Urothelium cell line (cell line): ENCODE measurements at regions not wholly inside any gene's neighbourhood (a gene's known extent, or its start where the extent isn't known, plus 50 kb on each side); places are given as distances from the start of the nearest gene placed in this dataset.
"Not testable (repeated sequence)": the region's sequence is repeated elsewhere in the genome, so short reads cannot be mapped to it uniquely, and the experiment has no call there.

ENCODE experiments used
- DNase-seq: peaks from one replicate; pipeline ENCODE4 v3.0.0; 2011; ENCODE audit warnings: low spot score, mixed read lengths
- FAIRE-seq: peaks from 2 replicates; lab custom pipeline; 2011; peaks lifted over from hg19 to GRCh38; lab: Jason Lieb, UNC

DNA sequence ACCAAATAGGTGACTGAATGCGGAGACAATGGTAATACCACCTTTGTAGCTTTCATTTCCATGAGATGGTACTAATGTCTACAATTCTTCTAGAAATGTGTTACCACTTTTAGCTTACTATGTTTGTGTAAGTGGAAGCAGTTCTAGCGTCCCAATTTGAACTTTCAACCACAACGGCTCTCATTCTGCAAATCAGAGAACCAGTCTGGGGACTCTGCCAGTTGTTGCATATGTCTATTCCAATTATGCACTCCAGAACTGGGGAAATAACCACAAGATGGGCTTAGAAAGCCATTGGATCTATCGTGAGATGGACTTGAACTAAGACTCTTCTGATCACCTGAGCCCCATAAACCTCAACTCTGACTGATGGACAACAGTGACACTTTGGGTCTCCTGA, 862.3 kb downstream of the SLITRK1 start:
- DNase-seq = no peak
- FAIRE-seq = no peak

DNA sequence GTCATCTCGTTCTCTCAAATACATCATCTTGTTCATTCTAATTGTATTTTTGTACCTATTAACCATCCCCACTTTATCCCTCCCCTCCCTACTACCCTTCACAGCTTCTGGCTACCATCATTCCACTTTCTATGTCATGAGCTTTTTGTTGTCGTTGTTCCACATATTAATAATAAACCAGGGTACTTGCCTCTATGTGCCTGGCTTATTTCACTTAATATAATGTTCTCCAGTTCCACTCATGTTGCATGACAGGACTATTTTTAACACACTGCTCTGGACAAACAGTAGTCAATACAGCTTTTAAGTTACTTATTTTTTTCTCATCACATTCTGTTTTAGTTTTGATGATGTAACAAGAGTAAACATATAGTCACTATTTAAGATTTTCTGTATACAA, 872.3 kb downstream of the SLITRK1 start:
- FAIRE-seq = no peak

DNA sequence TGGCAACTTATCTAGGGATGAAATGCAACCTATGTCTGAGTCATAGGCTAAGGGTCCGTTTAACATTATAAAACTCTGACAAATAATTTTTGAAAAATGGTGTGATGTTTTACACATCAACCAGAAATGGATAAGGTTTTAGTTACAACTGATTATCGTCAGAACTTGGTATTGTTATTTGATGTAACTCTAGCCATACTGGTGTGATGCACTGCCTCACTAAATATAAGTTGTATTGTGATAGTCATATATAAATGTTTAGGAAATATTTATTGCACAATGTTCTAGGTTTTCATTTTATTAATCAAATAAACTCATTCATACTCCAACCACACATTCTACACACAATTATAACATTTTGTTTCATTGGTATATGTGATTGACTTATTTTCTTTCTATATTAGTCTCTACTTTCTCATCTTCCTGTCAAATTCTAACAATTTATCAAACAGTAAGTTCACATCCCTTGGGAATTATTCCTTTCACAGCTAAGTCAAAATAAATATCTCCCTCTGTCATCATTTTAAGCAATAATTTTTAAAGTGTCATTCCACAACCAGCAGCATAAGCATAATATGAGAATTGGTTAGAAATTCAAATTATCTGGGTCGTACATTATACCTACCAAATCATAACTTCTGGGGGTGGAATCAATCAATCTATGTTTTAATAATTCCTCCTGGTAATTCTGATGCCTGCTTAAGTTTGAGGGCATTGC, 873.9 kb downstream of the SLITRK1 start:
- no peak for DNase-seq
- FAIRE-seq = no peak

More for the DNA sequence above, 872.3 kb downstream of the SLITRK1 start:
- no peak for DNase-seq

DNA sequence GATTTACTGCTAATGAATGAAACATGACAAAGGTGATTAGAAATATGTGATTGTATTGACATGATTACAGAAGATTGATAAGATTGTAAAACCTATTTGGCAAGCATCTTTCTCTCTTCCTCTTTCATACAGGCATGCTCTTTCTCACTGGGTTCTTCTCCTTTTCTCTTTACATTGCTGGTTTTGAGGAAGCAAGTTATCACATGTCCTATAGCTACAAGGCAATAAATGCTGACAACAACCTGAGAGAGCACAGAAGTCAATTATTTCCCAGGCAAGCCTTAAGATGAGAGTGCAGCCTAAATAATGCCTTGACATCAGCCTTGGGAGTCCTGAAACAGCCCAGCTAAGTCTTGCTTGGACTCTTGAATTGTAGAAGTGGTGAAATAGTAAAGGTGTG, 875.0 kb downstream of the SLITRK1 start:
- FAIRE-seq = no peak

DNA sequence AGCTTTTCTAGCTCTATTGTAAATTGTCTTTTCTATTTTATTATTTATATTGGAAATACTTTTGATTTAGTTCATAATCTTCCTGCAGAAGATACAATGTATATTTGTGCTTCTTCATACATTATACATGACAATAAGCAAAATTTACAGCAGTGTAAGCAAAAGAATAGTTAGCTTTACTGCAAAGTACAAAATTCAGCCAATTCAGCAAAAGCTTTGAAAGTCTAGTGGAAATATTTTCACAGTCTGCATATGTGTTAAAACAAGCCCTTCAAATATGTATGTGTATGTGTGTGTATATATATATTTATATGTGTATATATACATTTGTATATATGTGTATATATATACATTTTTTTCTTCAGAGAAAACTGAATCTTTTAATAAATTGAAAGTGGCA, 879.1 kb downstream of the SLITRK1 start:
- DNase-seq = no peak
- FAIRE-seq = no peak

More for the DNA sequence above, 875.0 kb downstream of the SLITRK1 start:
- no peak for DNase-seq

DNA sequence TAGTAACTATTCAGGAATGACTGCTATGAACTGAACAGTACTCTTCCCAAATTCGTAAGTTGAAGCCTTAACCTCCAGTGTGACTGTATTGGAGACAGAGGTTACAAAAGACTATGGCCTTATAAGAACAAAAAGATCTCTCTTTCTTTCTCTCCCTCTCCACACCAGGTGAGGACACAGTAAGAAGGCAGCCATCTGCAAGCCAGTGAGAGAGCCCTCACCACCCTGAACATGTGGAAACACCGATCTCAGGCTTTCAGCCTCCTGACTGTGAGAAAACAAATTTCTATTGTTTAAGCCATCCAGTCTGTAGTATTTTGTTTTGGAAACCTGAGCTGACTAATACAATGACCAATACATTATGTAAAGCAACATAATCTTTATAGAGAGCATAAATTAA, 888.9 kb downstream of the SLITRK1 start:
- no peak for FAIRE-seq

DNA sequence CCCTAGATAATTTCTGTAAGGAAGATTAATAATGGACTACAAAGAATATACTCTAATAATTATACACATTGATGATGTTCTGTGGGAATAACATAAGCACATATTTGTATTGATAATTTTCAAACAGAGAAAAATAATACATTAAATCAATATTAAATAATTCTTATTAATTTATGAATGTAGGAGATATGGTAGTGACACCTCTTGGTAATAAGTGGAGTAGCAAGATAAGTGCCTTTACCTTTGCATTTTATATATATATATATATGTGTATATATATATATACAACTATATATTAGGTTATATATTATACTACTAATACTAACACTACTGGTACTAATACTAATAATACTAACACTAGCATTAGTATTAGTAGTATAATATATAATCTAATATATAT, 905.8 kb downstream of the SLITRK1 start:
- DNase-seq = no peak
- FAIRE-seq = no peak

More for the DNA sequence above, 888.9 kb downstream of the SLITRK1 start:
- no peak for DNase-seq

DNA sequence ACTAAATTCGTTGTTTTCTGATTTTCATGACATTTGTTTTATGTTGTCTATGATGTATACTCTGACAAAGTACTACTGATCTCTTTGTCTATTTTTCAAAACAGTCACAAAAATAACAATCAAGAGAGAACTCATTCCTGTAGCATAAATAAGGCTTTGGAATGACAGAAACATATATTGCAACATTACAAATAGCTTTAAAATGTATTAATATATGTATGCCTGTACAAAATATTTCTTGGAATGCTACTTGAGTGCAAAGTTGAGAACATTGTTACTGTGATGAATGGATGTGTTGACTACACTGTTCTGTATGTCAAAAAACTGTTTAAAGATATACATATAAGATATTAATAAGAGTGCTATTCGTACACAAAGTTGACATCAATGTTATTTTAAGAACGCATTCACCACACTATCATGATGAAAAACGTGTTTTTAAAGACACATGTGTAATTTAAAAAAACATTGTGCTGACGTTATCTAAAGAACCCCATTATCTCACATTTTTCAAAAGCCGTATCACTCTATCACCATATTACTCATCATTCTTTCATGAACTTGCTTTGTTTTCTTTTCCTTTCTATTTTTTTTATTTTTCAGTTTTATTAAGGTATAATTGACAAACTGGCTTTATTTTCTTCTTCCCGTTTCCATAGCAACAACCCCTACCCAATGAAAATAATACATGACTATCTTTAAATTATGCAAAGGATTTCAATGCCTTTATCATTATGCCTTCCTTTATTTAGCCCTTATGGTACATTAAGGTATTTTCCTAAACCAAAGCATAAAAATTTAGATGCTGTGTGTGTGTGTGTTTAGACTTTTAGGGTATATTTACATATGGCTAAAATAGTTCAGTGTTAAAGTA, 918.8 kb downstream of the SLITRK1 start:
- DNase-seq (no peak), FAIRE-seq (no peak)

DNA sequence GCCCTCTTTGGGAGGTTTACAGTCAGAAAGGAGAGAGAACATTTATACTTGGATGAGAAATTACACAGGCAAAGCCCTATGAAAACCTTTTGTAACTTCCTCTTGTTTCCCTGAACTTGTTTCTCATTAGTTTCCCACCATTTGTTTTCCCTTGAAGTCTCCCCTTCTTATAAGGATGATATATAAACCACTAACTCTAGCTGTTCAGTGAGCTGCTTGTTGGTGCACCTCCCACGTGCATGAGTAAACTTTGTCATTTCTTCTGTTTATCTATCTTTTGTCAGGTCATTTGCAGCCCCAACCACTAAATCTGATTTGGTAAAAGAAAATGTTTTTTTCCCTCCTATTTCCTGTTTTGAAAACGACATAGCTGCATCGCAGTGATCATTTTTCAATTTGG, 919.9 kb downstream of the SLITRK1 start:
- DNase-seq (no peak), FAIRE-seq (no peak)

DNA sequence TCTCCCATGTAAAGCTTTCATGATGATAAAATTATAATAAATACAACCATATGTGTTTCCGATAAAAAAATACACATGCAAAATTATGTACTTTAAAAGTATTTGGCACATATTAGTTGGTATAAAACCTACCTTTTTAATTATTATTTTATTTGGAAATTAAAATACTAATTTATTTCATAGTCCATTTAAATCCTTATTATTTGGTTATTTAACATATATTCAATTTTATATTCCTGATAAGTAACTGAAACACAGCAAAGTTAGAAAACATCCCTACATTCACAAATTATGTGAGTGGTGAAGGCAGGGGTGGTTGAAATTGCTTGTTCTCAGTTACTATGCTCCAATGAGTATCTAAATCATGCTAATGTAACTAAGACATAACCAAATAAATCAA, 920.5 kb downstream of the SLITRK1 start:
- FAIRE-seq (no peak), DNase-seq (no peak)

DNA sequence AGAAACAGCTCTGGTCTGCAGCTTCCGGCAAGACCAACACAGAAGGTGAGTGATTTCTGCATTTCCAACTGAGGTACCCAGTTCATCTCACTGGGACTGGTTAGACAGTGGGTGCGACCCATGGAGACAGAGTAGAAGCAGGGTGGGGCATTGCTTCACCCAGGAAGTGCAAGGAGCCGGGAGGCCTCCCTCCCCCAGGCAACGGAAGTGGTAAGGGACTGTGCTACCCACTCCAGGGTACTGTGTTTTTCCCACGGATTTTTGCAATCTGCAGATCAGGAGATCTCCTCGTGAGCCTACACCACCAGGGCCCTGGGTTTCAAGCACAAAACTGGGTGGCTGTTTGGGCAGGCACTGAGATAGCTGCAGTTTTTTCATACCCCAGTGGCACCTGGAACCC, 929.9 kb downstream of the SLITRK1 start:
- not testable (repeated sequence) for DNase-seq, FAIRE-seq

DNA sequence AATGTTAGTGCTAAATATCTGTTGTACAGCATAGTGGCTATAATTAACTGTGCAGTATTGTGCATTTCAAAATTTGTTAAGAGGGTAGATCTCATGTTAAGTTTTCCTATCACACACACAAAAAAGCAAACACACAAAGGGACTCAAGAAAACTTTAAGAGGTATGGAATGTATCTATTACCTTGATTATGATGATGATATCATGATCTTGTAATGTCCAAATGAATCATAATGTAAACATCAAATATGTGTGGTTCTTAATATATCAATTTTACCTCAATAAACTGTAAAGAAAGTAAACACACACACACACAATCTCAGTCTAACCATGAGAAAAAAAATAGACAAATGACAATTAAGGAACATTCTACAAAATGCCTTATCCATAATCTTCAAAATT, 934.6 kb downstream of the SLITRK1 start:
- DNase-seq = no peak
- FAIRE-seq = no peak

DNA sequence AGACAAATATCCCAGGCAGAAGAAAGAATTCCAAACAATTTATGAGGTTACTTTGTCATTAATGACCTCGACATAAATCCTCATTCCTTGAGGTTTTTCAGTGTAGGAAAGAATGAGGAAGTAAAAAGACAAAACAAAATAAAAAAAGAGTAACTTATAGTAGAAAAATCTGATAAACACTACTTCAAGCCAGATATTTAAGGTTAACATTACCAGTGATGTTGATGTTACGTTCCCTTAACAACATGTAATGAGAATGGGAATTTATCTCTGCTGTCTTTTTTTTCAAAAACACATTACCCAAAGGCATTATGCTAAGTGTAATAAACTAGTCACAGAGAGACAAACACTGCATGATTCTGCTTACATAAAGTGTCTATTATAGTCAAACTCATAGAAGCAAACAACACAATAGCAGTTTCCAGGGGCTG, 935.1 kb downstream of the SLITRK1 start:
- FAIRE-seq = no peak
- DNase-seq = no peak

DNA sequence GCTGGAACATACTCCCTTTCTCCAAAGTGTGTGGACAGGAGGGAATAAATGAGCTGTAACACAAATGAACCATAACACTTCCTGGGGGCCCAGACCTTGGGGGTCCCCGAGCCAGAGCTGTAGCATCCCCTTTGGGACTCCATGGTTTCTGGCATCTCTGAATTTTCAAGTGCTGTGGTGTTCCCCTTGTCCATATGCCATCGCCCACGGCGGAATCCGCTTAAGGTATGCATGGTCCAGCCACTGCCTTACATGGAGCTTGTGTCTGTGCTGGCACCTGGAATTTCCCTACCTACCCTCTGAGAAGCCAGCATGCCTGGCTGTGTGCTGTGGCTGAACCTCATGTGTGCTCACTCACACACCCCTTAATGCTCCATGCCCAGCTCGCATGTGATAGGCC, 943.6 kb downstream of the SLITRK1 start:
- DNase-seq = no peak
- FAIRE-seq = no peak

DNA sequence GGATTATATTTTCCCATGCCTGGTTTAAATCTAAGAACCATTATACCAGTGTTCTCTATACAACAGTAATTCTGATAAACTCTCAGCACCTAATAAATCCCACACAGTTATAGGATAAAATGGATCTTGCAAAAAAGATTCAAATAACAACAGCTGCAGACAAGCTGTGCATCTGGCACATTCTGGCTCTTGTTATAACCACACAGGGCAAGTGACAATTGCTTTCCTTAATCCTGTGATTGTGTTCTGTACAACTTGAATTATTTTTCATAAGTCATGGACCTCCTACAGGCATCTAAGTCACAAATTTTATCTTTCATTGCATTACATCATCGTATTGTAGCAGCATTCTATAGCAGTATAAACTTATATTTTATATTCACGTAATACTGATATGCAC, 948.3 kb downstream of the SLITRK1 start:
- no peak for DNase-seq

DNA sequence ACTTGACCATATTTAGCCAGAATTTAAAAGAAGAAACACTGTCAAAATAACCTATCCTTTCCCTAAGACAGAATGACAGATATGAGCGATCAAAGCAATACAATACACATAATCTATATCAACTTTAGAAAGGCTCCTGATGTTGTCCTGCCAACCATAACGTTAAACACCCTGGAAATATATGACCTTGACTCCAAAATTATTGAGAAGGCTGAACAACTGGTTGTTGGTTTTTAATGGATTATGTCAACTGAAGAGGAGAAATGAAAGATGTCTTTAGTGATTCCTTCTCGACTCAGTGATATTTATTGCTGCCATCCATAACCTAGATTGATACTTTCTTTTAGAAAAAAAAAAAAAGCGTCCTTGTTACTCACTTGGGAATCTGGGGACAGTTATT, 957.2 kb downstream of the SLITRK1 start:
- FAIRE-seq (no peak), DNase-seq (no peak)

More for the DNA sequence above, 948.3 kb downstream of the SLITRK1 start:
- FAIRE-seq = no peak

DNA sequence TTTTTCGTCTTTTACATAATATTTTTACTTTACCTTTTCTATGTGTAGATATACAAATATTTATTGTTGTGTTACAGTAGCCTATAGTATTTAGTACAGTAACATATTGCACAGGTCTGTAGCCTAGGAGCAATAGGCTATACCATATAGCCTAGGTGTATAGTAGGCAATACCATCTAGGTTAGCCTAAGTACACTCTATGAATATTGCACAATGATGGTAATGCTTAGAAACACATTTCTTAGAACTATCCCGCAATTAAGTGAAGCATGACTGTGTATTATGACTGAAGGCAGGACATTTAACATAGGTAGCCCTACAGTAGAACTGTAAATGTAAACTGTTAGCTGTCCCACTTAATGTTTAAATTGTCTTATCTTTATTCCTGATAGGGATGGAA, 964.3 kb downstream of the SLITRK1 start:
- DNase-seq = no peak
- no peak for FAIRE-seq

DNA sequence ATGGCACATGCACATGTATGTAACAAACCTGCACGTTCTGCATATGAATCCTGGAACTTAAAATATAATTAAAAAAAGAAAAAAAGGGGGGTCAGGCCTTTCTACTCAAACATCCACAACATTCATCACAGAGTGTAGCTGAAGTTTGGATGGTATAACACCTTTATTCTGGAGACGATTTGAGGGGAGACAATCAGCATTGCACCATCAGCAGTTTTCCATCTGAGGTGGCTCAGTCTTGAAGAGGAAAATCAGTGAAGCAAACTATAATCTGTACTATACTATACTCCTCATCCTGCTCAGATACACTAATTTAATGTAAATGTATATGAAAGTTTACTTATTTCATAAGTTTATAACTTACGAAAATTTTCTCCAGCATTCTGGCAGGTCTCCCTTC, 969.7 kb downstream of the SLITRK1 start:
- FAIRE-seq (no peak), DNase-seq (no peak)

DNA sequence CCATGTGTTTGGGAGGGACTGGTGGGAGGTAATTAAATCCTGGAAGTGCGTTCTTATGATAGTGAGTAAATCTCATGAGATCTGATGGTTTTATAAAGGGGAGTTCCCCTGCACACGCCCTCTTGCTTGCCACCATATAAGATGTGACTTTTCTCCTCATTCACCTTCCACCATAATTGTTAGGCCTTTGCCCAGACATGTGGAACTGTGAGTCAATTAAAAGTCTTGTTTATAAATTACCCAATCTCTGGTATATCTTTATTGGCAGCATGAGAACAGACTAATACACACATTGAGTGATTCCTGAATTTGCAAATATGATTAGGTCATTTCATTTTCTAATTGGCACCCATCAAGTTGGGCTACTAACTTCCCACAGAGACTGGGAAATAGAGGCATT, 977.2 kb downstream of the SLITRK1 start:
- FAIRE-seq (no peak), DNase-seq (no peak)

DNA sequence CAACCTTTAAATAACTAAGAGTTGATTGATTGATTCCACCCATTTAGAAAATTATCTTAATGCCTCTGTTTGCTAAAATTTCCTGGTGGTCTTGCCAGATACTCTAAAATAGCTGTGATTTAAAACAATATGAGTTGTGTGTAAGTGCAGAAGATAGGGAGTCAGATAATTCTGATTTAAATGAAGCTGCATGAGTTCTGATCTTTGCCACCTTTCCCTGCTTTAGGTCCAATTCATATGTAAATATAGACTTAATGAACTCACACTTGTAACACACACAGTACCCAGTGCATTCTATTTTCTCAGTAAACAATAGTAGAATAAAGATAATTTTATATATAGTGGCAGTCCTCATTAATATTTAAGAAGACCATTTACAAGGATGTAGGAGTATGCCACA, 981.8 kb downstream of the SLITRK1 start:
- no peak for DNase-seq

DNA sequence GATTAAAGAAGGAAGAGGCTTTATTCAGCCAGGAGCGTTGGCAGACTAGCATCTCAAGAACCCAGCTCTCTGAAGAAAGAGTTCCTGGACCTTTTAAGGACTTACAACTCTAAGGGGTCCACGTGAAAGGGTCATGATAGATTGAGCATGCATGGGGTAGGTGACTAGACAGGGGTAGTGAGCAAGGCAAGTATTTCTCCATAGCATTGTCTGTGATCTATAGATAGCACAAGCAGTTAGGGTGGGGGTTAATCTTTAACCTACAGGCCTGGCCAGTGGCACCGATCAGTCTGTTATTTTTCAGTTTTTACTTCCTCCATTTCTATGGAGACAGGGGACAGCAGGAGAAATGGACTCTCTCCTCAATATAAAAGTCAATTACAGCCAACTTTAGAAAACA, 983.7 kb downstream of the SLITRK1 start:
- FAIRE-seq = no peak
- no peak for DNase-seq

More for the DNA sequence above, 981.8 kb downstream of the SLITRK1 start:
- no peak for FAIRE-seq

DNA sequence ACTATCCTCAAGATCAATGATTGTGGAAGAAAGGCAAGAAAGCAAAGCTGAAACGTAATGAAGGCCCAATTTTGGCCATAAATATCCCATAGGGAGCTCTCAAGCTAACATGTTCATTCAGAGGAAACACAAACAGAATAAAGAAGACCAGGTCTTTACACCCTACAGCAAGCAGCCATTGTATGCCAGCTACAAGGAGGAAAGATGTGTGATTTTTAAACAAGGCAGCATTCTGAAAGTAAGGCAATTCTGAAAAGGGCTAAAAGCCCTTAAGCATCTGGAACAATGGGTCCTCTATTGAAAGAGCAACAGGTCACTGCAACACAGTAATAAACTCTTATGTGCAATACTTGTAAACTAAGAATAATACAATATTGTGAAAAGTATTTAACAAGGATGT, 1002.4 kb downstream of the SLITRK1 start:
- FAIRE-seq (no peak), DNase-seq (no peak)
